GM18858 (cell line): ENCODE measurements at regions not wholly inside any gene's neighbourhood (a gene's known extent, or its start where the extent isn't known, plus 50 kb on each side); places are given as distances from the start of the nearest gene placed in this dataset.
"Not testable (repeated sequence)": the region's sequence is repeated elsewhere in the genome, so short reads cannot be mapped to it uniquely, and the experiment has no call there.

ENCODE experiments used
- ATAC-seq: cut with Tn5 transposase; IDR thresholded peaks from one replicate; pipeline ENCODE4 v1.9.1; 2021; ENCODE audit not compliant: unreplicated experiment

DNA sequence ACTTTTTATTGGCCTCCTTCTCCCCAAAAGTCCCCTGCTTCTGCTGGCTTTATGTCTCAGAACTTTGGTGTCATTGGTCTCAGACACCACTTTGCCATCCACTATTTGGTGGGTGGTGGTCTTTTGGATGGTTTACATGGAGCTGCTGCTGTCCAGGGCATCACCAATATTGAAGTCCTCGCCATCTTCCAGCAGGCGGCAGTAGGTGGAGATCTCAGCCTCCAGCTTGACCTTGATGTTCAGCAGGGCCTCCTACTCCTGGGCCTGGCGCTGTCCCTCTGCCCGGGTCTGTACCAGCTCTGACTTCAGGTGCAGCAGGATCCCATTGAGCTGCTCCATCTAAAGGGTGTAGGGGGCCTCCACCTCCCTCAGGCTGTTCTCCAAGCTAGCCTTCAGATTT is 148.4 kb upstream of the FOXA2 start:
- no peak for ATAC-seq

DNA sequence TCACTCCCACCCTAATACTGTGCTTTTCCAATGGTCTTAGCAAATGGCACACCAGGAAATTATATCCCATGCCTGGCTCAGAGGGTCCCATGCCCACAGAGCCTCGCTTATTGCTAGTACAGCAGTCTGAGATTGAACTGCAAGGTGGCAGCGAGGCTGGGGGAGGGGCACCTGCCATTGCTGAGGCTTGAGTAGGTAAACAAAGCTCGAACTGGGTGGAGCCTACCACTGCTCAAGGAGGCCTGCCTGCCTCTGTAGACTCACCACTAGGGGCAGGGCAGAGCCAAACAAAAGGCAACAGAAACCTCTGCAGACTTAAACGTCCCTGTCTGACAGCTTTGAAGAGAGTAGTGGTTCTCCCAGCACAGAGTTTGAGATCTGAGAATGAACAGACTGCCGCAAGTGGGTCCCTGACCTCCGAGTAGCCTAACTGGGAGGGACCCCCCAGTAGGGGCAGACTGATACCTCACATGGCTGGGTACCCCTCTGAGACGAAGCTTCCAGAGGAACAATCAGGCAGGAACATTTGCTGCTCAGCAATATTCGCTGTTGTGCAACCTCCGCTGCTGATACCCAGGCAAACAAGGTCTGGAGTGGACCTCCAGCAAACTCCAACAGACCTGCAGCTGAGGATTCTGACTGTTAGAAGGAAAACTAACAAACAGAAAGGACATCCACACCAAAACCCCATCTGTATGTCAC is 150.7 kb upstream of the FOXA2 start:
- ATAC-seq, result not testable (repeated sequence)

DNA sequence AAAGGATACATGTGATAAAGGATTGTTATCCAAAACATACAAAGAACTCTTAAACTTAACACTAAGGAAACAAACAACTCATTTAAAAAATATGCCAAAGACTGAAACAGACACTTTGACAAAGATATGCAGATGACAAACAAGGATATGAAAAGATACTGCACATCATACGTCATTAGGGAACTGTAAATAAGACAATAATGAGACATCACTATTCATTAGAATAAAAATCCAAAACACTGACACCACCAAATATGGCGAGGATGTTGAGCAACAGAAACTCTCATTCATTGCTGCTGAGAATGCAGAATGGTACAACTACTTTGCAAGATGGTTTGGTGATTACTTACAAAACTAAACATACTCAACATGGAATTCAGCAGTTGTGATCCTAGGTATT is 156.5 kb upstream of the FOXA2 start:
- ATAC-seq, result no peak

DNA sequence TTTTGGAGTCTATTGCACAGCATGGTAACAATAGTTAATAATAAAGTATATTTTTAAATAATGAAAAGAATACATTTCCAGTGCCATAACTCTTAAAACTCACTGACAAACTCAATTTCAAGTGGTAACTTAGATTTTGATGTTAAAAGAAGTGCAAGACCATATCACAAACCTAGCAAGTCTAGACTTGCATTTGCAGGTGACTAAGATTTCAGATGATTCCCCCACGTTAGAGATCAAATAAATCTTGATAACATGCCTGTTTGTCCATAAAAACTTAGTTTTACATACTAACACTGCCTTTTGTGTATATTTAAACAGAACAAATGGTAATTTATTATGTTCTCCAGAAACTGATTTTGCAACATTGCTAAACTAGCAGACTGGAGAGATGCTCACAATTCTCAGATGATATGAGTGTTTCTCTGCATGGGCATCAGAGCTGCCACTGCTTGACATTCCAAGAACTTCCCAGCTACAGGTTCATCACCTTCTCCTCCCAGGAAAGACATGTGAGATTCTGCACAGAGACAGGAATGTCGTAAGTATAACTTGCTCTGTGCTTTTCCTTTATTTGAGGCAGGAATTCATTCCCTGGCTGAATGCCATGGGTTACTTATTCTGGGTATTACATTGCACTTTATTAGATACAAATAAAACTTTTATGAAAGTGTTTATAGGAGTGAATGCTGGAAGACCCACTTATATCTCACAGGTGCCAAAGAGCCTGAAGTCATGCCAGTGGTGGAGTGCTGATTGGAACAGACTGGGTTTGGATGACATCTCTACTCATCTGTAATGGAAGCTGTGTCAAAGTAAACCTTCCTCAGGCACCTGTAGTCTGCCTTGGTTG is 160.2 kb upstream of the FOXA2 start:
- no peak for ATAC-seq

DNA sequence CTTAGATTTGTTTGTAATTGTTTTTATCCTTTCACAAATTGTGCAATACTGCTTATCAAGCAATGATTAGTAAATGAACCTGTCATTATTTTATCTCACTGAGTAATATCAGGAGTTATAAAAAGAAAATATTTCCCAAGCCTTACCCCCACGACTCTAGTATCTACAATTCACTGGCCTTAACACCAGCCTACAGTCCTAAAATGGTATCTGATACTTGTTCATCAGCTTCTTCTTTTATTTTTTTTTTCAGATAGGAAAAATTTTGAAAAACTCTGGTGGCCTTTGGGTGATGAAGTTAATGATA is 160.8 kb upstream of the FOXA2 start:
- no peak for ATAC-seq

DNA sequence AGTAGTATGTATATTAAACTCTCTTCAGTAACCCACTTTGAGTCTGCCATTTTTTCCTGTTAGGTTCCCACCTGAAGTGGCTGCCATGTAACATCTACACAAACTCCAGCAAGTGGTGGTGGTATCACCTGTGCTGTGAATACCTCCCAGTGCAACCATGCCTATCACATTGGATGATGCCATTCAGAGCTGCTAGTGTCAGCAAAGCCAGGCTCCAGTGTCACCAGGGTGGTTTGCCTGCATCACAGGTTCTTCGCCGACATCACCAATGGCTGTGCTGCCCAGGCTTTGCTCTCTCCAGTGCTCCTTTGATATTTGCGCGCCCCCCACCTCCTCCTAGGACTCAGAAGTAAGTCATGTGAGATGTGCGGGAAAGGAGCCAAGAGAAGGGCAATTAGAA is 162.6 kb upstream of the FOXA2 start:
- ATAC-seq, result no peak

DNA sequence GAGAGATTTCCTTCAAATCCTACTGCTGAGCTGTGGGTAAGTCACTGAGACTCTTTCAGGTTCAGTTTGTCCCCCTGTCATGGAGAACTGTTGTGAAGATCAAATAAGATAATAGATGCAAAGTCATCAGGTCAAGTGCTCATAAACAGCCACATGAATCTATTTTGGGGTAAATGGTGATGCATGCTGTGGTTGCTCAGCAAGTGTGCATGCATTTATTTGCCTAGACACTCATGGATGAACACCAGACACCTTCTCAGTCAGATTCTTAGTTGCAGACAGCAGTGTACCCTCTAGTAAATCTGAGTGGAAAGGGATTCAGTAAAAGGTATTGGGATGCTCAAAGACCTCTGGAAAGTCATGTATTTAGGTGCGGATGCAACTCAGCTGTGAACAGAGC is 168.0 kb upstream of the FOXA2 start:
- ATAC-seq, result no peak

DNA sequence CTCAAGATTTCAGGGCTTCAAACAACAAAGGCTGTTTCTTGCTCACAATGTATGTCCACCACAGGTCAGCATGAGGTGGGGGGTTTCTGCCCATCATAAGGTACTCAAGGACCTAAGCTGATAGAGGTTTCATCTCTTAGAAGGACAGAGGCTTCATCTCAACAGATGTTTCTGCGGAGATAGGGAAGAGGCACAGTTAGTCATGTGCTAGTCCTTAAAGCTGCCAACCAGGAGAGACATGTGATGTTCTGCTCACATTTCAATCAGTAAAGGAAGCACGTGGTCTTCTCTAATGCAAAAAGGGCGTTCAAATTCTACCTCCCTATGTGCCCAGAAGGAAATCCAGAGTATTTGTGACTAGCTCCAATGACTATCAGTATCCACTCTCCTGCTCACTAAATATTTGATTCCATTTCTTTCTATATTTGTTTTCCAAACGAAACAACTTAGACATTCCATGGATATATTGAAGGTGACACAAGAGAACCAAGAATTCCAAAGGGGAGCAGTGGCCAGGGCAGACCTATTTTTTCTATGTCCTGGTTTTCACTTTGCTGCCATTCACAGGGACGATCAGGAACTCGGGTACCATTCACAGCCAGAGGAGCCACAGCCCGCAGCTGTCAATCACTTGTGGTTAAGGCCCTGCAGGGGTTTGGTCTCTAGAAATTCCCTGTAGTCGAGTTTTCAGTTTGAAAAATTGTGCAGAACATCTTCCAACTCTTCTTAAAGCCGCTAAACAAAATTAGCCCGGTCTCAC is 173.2 kb upstream of the FOXA2 start:
- no peak for ATAC-seq

DNA sequence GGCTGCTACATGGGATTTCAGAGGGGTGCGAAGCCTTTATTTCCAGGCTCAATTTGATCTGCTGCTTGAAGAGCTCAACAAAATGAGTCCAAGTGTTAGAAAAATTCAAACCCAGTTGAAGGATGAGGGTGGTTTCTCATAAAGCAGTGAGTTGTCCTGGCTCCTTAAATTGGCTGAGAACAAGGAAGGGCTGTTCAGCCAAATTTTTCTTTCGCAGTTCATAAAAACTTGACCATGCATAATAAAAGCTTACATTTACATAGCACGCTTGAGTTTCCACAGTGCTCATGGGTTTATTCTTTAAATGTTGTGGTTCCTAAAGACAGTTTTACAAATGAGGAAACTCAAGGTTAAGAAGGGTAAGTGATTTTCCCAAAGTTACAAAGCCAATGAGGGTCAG is 174.4 kb upstream of the FOXA2 start:
- ATAC-seq, result no peak

DNA sequence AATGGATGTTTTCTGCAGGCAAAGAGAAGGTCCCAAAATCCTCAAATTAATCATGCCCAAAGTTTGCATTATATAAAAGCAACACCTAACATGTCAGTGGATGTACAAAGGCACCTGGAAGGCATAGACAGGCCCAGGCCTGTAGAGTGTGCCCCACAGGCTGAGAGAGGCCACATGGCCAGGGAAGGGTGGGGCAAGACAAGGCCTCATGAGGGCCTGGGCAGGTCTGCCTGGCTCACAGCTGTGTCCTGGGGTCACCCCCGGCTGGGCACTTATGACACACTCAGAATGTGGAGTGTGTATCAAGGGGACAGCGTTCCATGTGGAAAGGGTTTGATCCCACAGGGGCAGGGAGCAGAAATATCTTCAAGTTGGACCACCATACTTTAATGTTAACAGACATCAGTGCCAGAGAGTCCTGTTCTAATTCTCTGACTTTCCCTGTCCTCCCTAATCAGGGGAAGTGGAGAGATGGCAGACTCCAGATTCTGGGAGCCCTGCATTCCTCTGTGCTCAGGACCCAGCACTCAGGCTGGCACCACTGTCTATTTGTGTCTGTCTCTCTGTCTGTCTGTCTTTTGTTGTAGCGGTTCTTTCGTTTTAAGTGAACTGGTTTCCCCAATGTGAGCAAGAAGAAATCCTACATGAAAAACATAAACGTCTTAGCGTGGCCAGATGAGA is 178.3 kb upstream of the FOXA2 start:
- ATAC-seq, result no peak

DNA sequence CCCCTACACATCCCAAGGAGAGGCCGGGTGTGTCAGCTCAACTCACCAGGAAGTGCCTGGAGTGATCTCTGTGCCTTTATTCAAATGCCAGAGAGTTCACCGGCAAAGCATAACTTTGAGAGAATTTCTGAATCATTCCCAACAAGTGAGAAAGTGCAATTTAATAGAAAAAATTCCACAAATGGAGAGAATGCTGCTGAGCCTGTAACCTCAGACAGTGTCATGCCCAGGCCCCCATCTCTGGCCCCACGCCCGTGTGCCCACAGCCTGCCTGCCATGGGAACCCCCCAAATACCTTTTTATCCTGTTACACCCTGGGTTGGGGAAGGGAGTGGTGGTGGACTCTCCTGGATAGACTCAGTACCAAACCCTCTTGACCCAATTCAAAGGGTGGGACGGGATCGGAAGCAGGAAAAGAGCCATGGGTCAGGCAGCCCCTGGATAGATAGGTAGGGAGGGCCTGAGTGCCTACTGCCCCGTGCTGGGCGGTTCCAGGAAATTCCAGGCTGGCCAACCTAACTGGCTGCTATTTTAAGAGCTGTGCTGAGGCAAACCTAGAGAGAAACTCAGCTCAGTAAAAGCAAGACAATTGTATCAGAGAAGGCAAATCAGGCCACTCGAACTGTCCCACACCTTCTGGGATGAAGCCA is 179.0 kb upstream of the FOXA2 start:
- ATAC-seq, result no peak

DNA sequence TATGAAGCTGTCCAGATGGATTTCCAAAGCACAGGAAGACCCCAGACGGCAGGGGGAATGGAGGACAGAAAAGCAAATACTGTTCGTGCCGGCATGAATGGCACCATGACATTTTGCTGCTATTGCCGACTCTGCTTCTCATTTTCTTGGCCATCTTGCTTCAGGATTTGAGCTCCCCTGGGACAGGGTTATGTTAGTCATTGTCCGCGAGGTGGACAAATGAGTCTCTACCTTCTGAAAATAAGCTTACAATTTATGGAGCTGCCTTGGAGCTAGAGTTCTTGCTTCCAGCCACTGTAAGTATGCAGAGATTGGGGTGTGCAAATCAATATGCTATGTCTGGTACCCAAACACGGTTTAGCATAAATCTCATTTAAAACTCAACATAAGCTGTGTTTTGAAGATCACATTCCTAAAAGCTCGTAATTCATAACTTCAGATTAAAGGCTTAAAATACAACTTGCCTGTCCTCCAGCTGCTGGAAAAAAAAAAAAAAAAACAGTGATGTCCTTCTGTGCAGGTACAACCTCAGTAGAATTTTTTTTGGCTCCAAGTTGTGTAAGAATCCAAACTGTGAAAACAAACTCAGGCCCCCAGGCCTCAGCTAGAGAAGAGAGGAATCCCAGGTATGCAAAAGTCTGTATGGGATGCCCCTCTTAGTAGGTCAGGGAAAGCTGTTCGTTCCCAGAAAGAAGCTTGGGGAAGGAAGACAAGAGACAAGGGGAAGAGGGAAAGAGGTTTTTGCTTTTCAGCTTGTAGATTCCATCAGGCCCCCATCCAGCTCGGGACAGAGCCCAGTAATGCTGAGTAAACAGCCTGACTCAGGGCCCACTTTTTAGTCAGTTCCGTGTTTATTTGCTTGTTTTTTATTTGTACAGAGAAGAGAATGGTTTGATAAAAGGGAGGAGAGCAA is 184.2 kb upstream of the FOXA2 start:
- ATAC-seq, result no peak

DNA sequence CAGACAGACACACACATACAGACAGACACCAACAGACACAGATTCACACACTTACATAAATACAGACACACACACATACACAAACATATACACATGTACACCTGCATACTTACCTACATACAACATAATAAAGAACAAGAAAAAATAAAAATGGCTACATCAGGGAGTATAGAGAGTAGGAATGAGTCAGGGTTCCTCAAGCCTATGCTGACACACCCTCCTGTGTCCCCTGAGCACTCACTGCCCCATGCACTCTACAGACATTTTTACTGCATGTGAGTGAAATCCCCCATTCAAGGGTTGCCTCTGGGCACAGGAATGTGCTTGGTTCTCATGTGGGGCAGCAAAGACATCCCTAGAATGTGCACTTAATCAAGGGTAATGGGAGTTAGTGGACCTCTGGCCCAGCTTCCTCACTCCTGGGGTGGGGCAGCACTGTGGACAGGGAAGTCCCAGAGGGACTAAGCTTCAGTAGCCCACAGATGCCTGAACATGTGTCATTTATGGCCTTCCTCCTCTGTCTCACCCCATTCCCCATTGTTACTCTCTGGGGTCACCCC is 185.9 kb upstream of the FOXA2 start:
- no peak for ATAC-seq

DNA sequence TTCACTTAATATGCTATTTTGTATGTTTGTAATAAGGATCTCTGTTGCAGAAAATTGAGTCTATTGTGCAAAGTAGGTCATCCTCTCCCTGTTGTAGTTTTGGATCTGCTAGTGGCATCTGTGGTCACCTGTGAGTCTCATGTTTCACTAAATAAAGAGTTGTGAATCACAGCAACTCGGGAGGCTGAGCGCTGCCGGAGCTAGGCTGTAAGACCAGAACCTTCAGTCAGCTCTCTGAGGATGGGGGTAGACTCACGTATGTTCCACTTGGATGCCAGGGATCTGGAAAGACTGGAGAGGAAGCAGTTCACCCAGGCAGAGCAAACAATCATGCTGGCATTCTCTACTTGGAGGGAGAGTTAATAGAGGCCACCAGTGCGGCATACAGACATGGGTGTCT is 187.3 kb upstream of the FOXA2 start:
- ATAC-seq, result no peak

DNA sequence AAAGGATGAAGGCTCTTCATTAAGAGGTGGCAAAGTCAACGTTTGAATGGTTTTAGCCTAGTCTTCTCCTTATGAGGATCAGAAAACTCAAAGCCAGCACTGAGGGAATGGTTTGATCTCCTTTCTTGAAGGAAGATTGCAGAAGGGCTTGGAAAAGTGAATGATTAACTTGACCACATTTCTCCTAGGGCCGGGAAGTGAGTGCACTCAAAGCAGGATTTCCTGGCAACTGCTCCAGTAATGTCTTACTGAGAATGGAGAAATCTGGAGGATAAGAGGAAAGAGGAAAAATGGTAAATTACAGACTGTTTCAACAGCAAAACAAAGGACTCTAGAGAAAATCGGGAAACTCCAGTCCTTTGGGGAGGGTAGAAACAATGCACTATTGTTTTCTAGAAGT is 189.0 kb upstream of the FOXA2 start:
- ATAC-seq, result no peak

DNA sequence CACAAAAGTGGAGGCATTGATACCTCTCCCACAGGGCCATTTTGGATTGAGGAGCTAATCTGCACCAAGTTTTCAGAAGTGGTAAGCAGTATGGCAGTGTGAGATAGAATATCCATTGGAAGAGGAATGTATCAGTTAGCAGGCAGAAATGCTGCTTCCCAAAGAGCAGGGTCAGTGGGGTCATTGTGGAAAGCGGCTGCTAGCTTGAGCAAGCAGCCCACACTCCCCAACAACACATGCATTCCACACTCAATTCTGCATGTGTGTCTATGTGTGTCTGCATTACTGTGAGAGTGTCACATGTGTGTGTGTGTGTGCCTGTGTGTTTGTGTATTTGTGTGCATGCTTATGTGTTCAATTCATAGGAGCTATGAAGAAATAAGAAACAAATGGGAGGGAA is 190.9 kb upstream of the FOXA2 start:
- ATAC-seq, result no peak

DNA sequence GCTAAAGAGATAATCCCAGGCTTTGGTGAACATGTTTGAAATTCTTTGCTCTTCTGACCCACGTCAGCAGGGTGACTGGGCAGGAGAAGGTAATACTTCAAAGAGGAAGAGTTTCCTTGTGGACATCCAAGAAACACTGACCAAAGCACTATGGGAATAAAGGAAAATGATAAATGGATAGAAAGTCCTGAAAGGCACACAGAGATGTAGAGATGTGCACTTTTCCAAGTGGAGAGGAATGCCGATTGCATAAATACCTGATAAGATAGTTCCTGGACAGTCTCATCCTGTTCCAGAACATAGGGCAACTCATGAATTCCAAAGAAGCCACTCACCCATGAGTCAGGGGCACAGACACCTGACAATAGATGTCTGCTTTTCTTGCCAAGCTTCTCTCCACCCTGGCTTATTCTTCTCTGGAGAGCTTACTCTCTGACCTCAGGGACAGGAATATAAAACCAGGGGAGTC is 191.3 kb upstream of the FOXA2 start:
- no peak for ATAC-seq

DNA sequence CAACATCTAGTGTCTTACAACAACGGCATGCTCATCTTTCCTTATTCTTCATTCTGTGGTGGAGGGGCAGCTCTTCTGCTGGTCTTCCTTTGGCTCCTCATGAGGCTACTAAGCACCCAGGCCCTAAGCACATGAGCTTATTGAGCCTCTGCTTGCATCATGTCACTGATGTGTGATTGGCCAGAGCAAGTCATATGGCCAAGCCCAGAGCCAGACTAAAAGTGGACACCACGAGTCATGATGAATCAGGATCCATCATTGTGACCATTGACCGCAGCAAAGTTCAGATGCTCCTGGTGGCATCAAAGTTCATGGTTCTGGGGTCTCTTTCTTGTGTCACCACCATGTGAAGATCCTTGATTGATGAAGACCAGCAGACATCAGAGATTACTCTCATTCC is 192.0 kb upstream of the FOXA2 start:
- no peak for ATAC-seq

DNA sequence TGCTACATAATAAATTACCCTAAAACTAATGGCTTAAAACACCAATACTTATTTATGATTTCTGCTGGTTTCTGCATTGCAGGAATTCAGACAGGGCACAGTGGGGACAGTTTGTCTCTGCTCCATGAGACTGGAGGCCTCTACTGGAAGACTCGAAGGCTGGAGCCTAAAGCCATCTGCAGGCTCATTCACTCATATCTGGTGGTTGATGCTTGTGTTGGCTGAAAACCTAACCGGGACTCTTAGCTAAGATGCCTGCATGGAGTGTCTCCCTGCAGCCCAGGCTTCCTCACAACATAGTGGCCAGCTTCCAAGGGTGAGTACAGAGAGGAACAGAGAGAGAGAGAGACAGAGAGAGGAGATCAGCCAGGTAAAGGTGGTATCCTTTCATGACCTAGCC is 195.5 kb upstream of the FOXA2 start:
- ATAC-seq, result no peak

DNA sequence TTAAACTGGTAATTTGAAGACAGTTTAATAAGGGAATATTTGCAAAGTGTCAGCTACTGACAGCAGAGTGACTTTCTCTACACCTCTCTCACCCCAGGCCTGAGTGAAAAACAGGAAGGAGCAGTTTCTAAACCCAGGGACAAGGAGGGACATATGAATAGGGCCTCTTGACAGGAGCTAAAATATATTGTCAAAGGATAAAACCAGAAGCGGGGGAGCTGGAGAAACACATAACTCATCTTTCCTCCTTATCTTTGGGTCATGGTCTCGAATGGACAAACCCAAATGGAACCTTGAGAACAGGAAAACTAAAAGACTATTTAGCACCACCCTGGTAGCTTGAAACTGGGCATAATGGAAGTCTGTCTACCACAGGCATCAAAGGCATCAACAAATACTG is 197.5 kb upstream of the FOXA2 start:
- no peak for ATAC-seq
